CD4-positive, alpha-beta T cell treated with Interferon alpha-2 for 1 hour (primary cell): ENCODE measurements at regions not wholly inside any gene's neighbourhood (a gene's known extent, or its start where the extent isn't known, plus 50 kb on each side); places are given as distances from the start of the nearest gene placed in this dataset.
A peak's percentile ranks its signal among the peaks of the same experiment; 100 is the strongest.

ENCODE experiments used
- DNase-seq, 2 donors: peaks; one replicate each; pipeline ENCODE4 v3.0.0-alpha.2; 2020 to 2022

DNA sequence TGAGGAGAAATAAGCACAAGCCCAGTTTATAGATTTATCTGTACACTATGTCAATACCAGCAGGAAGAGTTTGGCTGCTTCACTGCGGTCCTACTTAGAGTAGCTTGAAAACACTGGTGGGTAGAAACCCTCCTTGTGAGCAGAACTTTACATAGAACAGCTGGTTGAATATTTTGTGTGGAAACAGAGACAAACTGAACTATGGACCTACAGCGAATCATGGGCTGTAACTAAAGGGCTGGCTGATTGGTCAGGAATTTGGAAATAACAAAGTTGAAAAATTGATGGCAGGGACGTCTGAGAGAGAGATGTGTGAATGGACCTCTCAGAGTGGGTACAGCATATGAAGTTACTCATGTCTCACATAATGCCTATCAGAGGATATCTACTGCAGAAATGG, 392.5 kb downstream of the MAN2A1 start:
- no peak for DNase-seq

DNA sequence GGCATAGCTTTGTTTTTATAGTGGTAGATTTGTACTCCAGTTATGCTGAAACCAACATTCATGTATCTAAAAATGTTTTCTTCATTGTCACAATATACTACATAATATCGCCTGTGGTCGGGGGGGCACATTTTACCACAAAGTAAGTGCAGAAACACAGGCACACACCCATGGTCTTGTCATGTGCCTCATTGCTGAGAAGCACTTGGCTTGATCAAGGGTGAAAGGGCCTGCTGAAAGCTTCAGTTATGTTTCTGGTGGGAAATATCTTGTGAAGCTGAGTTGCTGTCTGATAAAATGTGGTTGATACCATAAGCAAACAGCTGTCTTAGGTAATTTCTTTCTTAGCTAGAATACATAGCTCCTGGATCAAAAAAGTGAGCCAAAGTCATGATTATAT, 393.1 kb downstream of the MAN2A1 start:
- DNase-seq = no peak

DNA sequence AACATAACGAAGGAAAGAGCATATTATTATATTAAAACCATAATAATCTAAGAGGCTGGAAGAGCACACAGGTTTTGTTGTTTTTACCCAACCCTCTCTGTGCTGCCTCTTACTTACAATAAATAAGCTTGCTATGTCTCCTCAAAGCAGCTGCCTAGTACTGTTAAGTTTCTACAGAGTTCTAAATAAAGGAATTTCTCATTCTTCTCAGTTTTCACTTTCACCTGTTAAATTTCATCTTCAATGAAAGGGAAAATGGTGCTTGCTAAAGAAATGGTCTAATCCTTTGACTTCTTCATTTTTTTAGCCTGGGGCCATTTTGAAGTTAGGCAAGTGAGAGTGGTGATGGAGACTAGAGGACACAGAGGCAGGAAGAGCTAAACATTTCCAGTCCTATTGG, 396.1 kb downstream of the MAN2A1 start:
- DNase-seq = no peak

- DNase-seq = peak; percentile 5 to 16
These were observed 397.1 kb downstream of the MAN2A1 start for GRCh38 chr5:110086658-110087388.

DNA sequence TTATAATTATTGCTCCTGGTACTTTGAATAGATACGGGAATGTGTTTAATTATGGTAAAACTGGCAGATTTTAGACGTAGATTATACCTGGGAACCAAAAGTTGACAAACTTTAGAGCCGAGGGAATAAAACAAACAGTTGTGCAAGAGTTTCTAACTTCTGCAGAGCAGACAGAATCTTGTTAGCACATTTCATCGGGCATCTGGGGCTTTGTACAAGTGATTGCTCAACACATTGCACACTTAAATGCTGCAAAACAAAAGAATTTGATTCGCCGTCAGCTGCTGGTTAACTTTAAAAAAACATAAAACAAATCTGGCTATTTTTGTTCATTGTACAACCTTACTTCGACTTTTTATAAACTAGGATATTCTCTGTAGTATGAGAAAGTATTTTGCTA, 398.1 kb downstream of the MAN2A1 start:
- no peak for DNase-seq

- no peak for DNase-seq
These were observed 399.1 kb downstream of the MAN2A1 start for GRCh38 chr5:110088676-110089436.

GRCh38 chr5:110092955-110093785, 403.4 kb downstream of the MAN2A1 start:
- no peak for DNase-seq

- no peak for DNase-seq
These were observed 404.4 kb downstream of the MAN2A1 start for GRCh38 chr5:110094109-110094508.

GRCh38 chr5:110094548-110094947, 404.8 kb downstream of the MAN2A1 start:
- no peak for DNase-seq

DNA sequence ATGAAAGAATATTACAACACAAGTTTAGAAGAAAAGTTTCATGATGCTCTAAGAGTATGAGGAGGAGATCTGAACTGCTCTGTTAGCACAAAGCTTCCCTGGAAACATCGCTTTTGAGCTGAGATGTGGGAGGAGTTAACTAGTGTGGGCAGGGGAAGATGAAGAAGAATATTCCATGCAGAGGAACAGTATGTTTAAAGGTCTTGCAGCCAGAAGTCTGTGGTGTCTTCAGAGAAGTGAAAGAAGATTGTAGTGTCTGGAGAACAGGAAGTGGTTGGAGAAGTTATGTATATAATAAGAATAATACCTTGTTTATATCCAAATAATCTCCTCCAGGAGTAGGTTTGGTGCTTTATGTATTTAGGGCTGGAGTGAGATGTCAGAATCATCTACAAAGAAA, 406.7 kb downstream of the MAN2A1 start:
- DNase-seq = peak in 1 of 2 donors; percentile 2

- no peak for DNase-seq
These were observed 409.8 kb downstream of the MAN2A1 start for GRCh38 chr5:110099572-110099971.

GRCh38 chr5:110103081-110103480, 413.4 kb downstream of the MAN2A1 start:
- no peak for DNase-seq

- no peak for DNase-seq
These were observed 414.5 kb downstream of the MAN2A1 start for GRCh38 chr5:110104060-110104725.

GRCh38 chr5:110104726-110105669, 415.3 kb downstream of the MAN2A1 start:
- no peak for DNase-seq

DNA sequence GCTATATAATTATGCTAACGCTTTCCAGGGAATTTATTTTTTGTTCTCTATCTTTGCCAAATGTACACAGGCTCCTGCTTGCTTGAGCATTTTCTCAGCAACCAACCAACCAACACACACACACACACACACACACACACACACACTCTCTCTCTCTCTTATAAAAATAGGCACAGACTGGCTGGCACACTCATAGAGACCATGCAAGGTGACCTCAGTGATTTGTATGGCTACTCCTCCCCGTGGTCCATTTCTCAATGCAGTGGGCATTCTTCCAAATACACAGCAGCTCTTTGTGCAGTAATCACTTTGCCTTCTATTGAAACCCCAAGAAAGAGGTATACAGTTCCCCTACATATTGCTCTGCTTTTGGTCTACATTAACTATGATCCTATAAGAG, 416.0 kb downstream of the MAN2A1 start:
- DNase-seq = no peak

- DNase-seq = no peak
These were observed 417.0 kb downstream of the MAN2A1 start for GRCh38 chr5:110106750-110107149.

DNA sequence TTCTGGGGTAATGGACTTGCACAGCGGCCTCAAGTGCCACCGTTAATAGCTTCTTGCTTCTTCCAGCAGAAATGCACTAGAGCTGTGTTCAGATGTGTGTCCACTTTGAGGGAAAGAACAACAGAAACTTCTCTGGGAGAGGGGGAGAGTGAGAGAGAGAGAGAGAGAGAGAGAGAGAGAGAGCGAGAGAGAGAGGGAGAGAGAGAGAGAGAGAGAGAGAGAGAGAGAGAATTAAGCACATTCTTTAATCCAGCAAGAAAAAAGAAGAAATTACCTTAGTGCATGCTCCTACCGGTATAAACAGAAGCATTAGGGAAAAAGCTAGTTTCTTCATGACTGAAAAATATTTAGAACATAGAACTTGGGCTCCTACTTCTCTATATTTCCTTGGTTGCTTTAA, 418.8 kb downstream of the MAN2A1 start:
- DNase-seq = no peak

- no peak for DNase-seq
These were observed 419.9 kb downstream of the MAN2A1 start for GRCh38 chr5:110109667-110110066.

GRCh38 chr5:110112348-110112747, 422.6 kb downstream of the MAN2A1 start:
- DNase-seq = no peak

GRCh38 chr5:110115503-110115902, 425.8 kb downstream of the MAN2A1 start:
- no peak for DNase-seq

GRCh38 chr5:110116539-110116938, 426.8 kb downstream of the MAN2A1 start:
- DNase-seq = no peak
